Choroid plexus epithelial cell (primary cell): ENCODE measurements at regions not wholly inside any gene's neighbourhood (a gene's known extent, or its start where the extent isn't known, plus 50 kb on each side); places are given as distances from the start of the nearest gene placed in this dataset.

Experiments
- DNase-seq: peaks from one replicate; pipeline ENCODE4 v3.0.0-alpha.2; 2010; ENCODE audit warnings: low read depth
- H3K4me3 ChIP-seq: 2 replicates; pipeline ENCODE4 v1.5.1; 2011; ENCODE audit warnings: low read depth, mild to moderate bottlenecking, control low read depth, low read length, moderate library complexity
- CTCF ChIP-seq: conservative IDR thresholded peaks from 2 replicates; pipeline ENCODE4 v1.5.1; 2011; ENCODE audit warnings: low read depth, mild to moderate bottlenecking, control low read depth, inconsistent platforms, low read length, moderate library complexity

GRCh38 chr12:94722664-94723063 lies 72.3 kb upstream of the TMCC3 start:
- no peak for DNase-seq
- no peak for TF ChIP-seq CTCF
- H3K4me3 ChIP-seq = no peak overlapping the region

- TF ChIP-seq CTCF = no peak
- H3K4me3 ChIP-seq = no peak overlapping the region
- DNase-seq = no peak
Observed at GRCh38 chr12:94721173-94721572, 70.8 kb upstream of the TMCC3 start.

- H3K4me3 ChIP-seq = no peak overlapping the region
- DNase-seq = peak; percentile 54
- no peak for TF ChIP-seq CTCF
Observed at GRCh38 chr12:94718114-94718513, 67.8 kb upstream of the TMCC3 start.

GRCh38 chr12:94717656-94718055 lies 67.3 kb upstream of the TMCC3 start:
- no peak overlapping the region for H3K4me3 ChIP-seq
- TF ChIP-seq CTCF = no peak
- DNase-seq = no peak

GRCh38 chr12:94717108-94717507 lies 66.8 kb upstream of the TMCC3 start:
- no peak for TF ChIP-seq CTCF
- H3K4me3 ChIP-seq = no peak overlapping the region
- no peak for DNase-seq

GRCh38 chr12:94716339-94716738 lies 66.0 kb upstream of the TMCC3 start:
- TF ChIP-seq CTCF = no peak
- DNase-seq = no peak
- no peak overlapping the region for H3K4me3 ChIP-seq

- no peak for TF ChIP-seq CTCF
- DNase-seq = peak; percentile 58
- no peak overlapping the region for H3K4me3 ChIP-seq
Observed at GRCh38 chr12:94714378-94715114, 64.2 kb upstream of the TMCC3 start.
